Heart right ventricle (tissue), 16 donors: ENCODE measurements at regions not wholly inside any gene's neighbourhood (a gene's known extent, or its start where the extent isn't known, plus 50 kb on each side); places are given as distances from the start of the nearest gene placed in this dataset.
"Not testable (repeated sequence)": the region's sequence is repeated elsewhere in the genome, so short reads cannot be mapped to it uniquely, and the experiment has no call there.

ENCODE experiments used
- ATAC-seq, 8 donors: fragments of 200-7000 bp; cut with Tn5 transposase; one replicate each; pipeline ENCODE4 v1.9.1; 2020; ENCODE audit warnings: mild to moderate bottlenecking in 8 of 8, moderate library complexity in 8 of 8, moderate number of reproducible peaks in 1 of 8
- DNase-seq, 2 donors: peaks; one replicate each; pipeline ENCODE4 v3.0.0-alpha.2; 2020
- H3K27ac ChIP-seq, 10 donors: fragments of 200-600 bp; sonication (generic) in 2 of 10; one replicate each; pipeline versions ENCODE4 v1.5.0 to v1.8.0; 2020 to 2022; ENCODE audit warnings: mild to moderate bottlenecking in 3 of 10
- H3K27me3 ChIP-seq, 7 donors: fragments of 200-600 bp; one replicate each; pipeline ENCODE4 v1.8.0; 2021 to 2022; ENCODE audit warnings: mild to moderate bottlenecking in 2 of 7
- H3K36me3 ChIP-seq, 9 donors: fragments of 200-600 bp; sonication (generic) in 1 of 9; one replicate each; pipeline versions ENCODE4 v1.5.0 to v1.8.0; 2020 to 2022; ENCODE audit warnings: mild to moderate bottlenecking in 2 of 9
- H3K4me1 ChIP-seq, 9 donors: fragments of 200-600 bp; sonication (generic) in 1 of 9; one replicate each; pipeline versions ENCODE4 v1.5.0 to v1.8.0; 2020 to 2022; ENCODE audit warnings: mild to moderate bottlenecking in 4 of 9
- H3K4me3 ChIP-seq, 10 donors: fragments of 200-600 bp; sonication (generic) in 2 of 10; one replicate each; pipeline versions ENCODE4 v1.5.0 to v1.8.0; 2020 to 2022; ENCODE audit warnings: mild to moderate bottlenecking in 7 of 10, moderate library complexity in 2 of 10
- H3K9me3 ChIP-seq, 11 donors: fragments of 200-600 bp in 10 of 11; sonication (generic) in 2 of 11; one replicate each; pipeline versions ENCODE4 v1.5.0 to v1.8.0; 2013 to 2022; ENCODE audit warnings: mild to moderate bottlenecking in 2 of 11, control low read depth in 1 of 11, moderate library complexity in 1 of 11
- CTCF ChIP-seq, 9 donors: fragments of 200-600 bp; sonication (generic) in 2 of 9; IDR thresholded peaks; one replicate each; pipeline versions ENCODE4 v1.5.0 to v1.8.0; 2021 to 2022; ENCODE audit warnings: antibody characterized with exemption in 9 of 9, mild to moderate bottlenecking in 5 of 9, moderate library complexity in 1 of 9
- WGBS, 2 donors: extraction: QIAGEN DNeasy Blood & Tissue Kit; methylation state at CpG; one replicate each; pipeline ENCODE4 v1.1.7; 2013; ENCODE audit warnings: inconsistent platforms in 1 of 2; 5-methylcytosine and 5-hydroxymethylcytosine counted together
- intact Hi-C, 10 donors: fragments of 100-400 bp; cut with DNase I; formaldehyde crosslinking; loops; one replicate each; pipeline versions ENCODE4 v1.11.1 to v1.14.2; 2022
- donor health status: Arrhythmogenic right ventricular cardiomyopathy.
- donor health status: ischemic (EF 13 %, LVEDD 7.1; RV severe dilation, severe dysfunction).
- donor health status: healthy with polysubstance abuse.
- donor health status: DM: no; HTN: yes; CAD: no.
- donor health status: DM: no; HTN: no; CAD: no.
- donor health status: ischemic (EF 25% LVEDD 6.9; RV normal size, moderate dysfunction).
- donor health status: ischemic (EF 25% LVEDD 5.7; RV mildly dilated, moderate dysfunction).
- donor health status: healthy.
- donor health status: DM: yes; HTN: yes; CAD: no.
- donor health status: Ischemic cardiomyopathy.
- donor health status: ischemic (EF 35%, LVEDD 5.7; RV mildly dilated, moderate dysfunction).
- donor health status: nonischemic (EF 11% LVEDD 7.7; RV severe dilation, severe dysfunction).
- donor health status: DM: yes; HTN: yes; CAD: no.
- donor health status: PGD.
- donor health status: ischemic (EF 29% LVEDD 5.4; RV normal size, mild dysfunction).
- donor health status: nonischemic (EF 23%, LVEDD 6.1; RV moderate dilation, normal function).

GRCh38 chr5:75828029-75828428 lies 110.8 kb upstream of the POC5 start:
- peak in 2 of 8 donors; percentile 31 to 58 for ATAC-seq
- WGBS, 2 donors: 22 to 39% methylated on average over 2 of the region's 2 CpGs
- intact Hi-C loops: no loop called here

GRCh38 chr5:75824323-75824722 lies 107.1 kb upstream of the POC5 start:
- Histone ChIP-seq H3K9me3 (peaks cover 0 to 6% (median 0%) of the 10 kb centered on the region in 11 donors), H3K4me3 (no peak overlapping the region), H3K27ac (no peak overlapping the region), H3K27me3 (no peaks in the 10 kb centered on the region), H3K36me3 (no peaks in the 10 kb centered on the region), H3K4me1 (peaks cover 0 to 9% (median 0%) of the 10 kb centered on the region in 9 donors)
- DNase-seq: no peak
- TF ChIP-seq CTCF (IDR thresholded peaks at IDR 0.05): no peak
- 90% methylated on average over 1 of the region's 1 CpG for WGBS, 2 donors
- intact Hi-C loops: no loop called here
- no peak for ATAC-seq

More at GRCh38 chr5:75828029-75828428, 110.8 kb upstream of the POC5 start:
- no peaks in the 10 kb centered on the region for H3K27me3 ChIP-seq
- TF ChIP-seq CTCF (IDR thresholded peaks at IDR 0.05): no peak
- no peak overlapping the region for H3K4me3 ChIP-seq
- DNase-seq: no peak
- no peaks in the 10 kb centered on the region for H3K9me3 ChIP-seq
- no peaks in the 10 kb centered on the region for H3K36me3 ChIP-seq
- peak overlapping the region in 2 of 10 donors; percentile 11 to 60 for H3K27ac ChIP-seq
- H3K4me1 ChIP-seq: peaks cover 0 to 9% (median 0%) of the 10 kb centered on the region in 9 donors

GRCh38 chr5:75823811-75824210 lies 106.6 kb upstream of the POC5 start:
- ATAC-seq (no peak), DNase-seq (no peak)
- no peak overlapping the region for H3K27ac ChIP-seq
- H3K4me1 ChIP-seq: peaks cover 0 to 9% (median 0%) of the 10 kb centered on the region in 9 donors
- WGBS, 2 donors: 70 to 84% methylated on average over 1 of the region's 1 CpG
- peaks cover 0 to 6% (median 0%) of the 10 kb centered on the region in 11 donors for H3K9me3 ChIP-seq
- no peak for TF ChIP-seq CTCF (IDR thresholded peaks at IDR 0.05)
- no peak overlapping the region for H3K4me3 ChIP-seq
- no peaks in the 10 kb centered on the region for H3K36me3 ChIP-seq
- intact Hi-C loops: no loop called here
- H3K27me3 ChIP-seq: no peaks in the 10 kb centered on the region

GRCh38 chr5:75818661-75819060 lies 101.4 kb upstream of the POC5 start:
- no peak for TF ChIP-seq CTCF (IDR thresholded peaks at IDR 0.05)
- DNase-seq (no peak), ATAC-seq (no peak)
- H3K27ac ChIP-seq: no peak overlapping the region
- H3K9me3 ChIP-seq: peaks cover 0 to 9% (median 0%) of the 10 kb centered on the region in 11 donors
- 94 to 98% methylated on average over 2 of the region's 2 CpGs for WGBS, 2 donors
- no peak overlapping the region for H3K4me3 ChIP-seq
- no peaks in the 10 kb centered on the region for H3K36me3 ChIP-seq
- intact Hi-C loops: no loop called here
- H3K4me1 ChIP-seq: no peaks in the 10 kb centered on the region
- H3K27me3 ChIP-seq: no peaks in the 10 kb centered on the region

- H3K27ac ChIP-seq, H3K27me3 ChIP-seq, DNase-seq, H3K4me1 ChIP-seq, intact Hi-C loops, ATAC-seq, H3K4me3 ChIP-seq, H3K36me3 ChIP-seq: not testable (repeated sequence)
- peaks cover 0 to 25% (median 0%) of the 10 kb centered on the region in 11 donors for H3K9me3 ChIP-seq
- WGBS, 2 donors: 77 to 86% methylated on average over 6 of the region's 6 CpGs
Observed at GRCh38 chr5:75799695-75800094, 82.5 kb upstream of the POC5 start.

- H3K4me1 ChIP-seq, H3K27me3 ChIP-seq, H3K36me3 ChIP-seq, H3K27ac ChIP-seq, ATAC-seq, H3K4me3 ChIP-seq, intact Hi-C loops, DNase-seq: not testable (repeated sequence)
- WGBS, 2 donors: 83 to 88% methylated on average over 2 of the region's 3 CpGs
- peaks cover 0 to 50% (median 6%) of the 10 kb centered on the region in 11 donors for H3K9me3 ChIP-seq
Observed at GRCh38 chr5:75769338-75769737, 52.1 kb upstream of the POC5 start.
